OCI-LY1 (cell line): ENCODE measurements at regions not wholly inside any gene's neighbourhood (a gene's known extent, or its start where the extent isn't known, plus 50 kb on each side); places are given as distances from the start of the nearest gene placed in this dataset.

ENCODE experiments used
- H2AFZ ChIP-seq: fragments of 200-600 bp; sonication (generic), shearing (Covaris generic); 2 replicates; pipeline ENCODE4 v1.6.0; 2014; ENCODE audit warnings: antibody characterized with exemption, mild to moderate bottlenecking, low read length
- H3F3A ChIP-seq: fragments of 200-600 bp; sonication (generic), shearing (Covaris generic); 2 replicates; pipeline ENCODE4 v1.6.0; 2014; ENCODE audit warnings: mild to moderate bottlenecking, antibody characterized with exemption, low read length, moderate library complexity; ENCODE audit not compliant: insufficient read depth
- H3K27ac ChIP-seq: fragments of 200-600 bp; sonication (generic); 2 replicates; pipeline ENCODE4 v1.5.1; 2014; ENCODE audit warnings: low read length, mixed run types, mild to moderate bottlenecking, low read depth; ENCODE audit not compliant: poor library complexity, severe bottlenecking
- H3K27me3 ChIP-seq: fragments of 200-600 bp; sonication (generic); 2 replicates; pipeline ENCODE4 v1.6.0; 2014; ENCODE audit warnings: antibody characterized with exemption, mild to moderate bottlenecking, low read length, moderate library complexity; ENCODE audit not compliant: insufficient read depth
- H3K36me3 ChIP-seq: fragments of 200-600 bp; sonication (generic); 2 replicates; pipeline ENCODE4 v1.6.1; 2014; ENCODE audit warnings: mild to moderate bottlenecking, antibody characterized with exemption, low read length, moderate library complexity, mixed read lengths; ENCODE audit not compliant: insufficient read depth
- H3K4me1 ChIP-seq: fragments of 200-600 bp; sonication (generic); 2 replicates; pipeline ENCODE4 v1.5.1; 2014; ENCODE audit warnings: mild to moderate bottlenecking, low read length, moderate library complexity; ENCODE audit not compliant: insufficient read depth, severe bottlenecking
- H3K4me2 ChIP-seq: fragments of 200-600 bp; sonication (generic), shearing (Covaris generic); 2 replicates; pipeline ENCODE4 v1.6.1; 2014; ENCODE audit warnings: low read length
- H3K4me3 ChIP-seq: fragments of 200-600 bp; sonication (generic); 2 replicates; pipeline ENCODE4 v1.5.1; 2014; ENCODE audit warnings: low read length, low read depth, mild to moderate bottlenecking, mixed read lengths; ENCODE audit not compliant: poor library complexity, severe bottlenecking
- H3K79me2 ChIP-seq: fragments of 200-600 bp; shearing (Covaris generic); 2 replicates; pipeline ENCODE4 v1.6.1; 2016; ENCODE audit warnings: mixed run types, low read length, mixed read lengths; ENCODE audit not compliant: insufficient read depth
- H3K9ac ChIP-seq: fragments of 200-600 bp; sonication (generic), shearing (Covaris generic); 2 replicates; pipeline ENCODE4 v1.6.1; 2014; ENCODE audit warnings: mild to moderate bottlenecking, low read length, mixed read lengths
- H3K9me2 ChIP-seq: fragments of 200-600 bp; sonication (generic), shearing (Covaris generic); 2 replicates; pipeline ENCODE4 v1.6.1; 2014; ENCODE audit warnings: low read depth, mild to moderate bottlenecking, low read length, mixed read lengths
- H3K9me3 ChIP-seq: fragments of 200-600 bp; shearing (Covaris generic); 2 replicates; pipeline ENCODE4 v1.6.1; 2014; ENCODE audit warnings: low read length, mixed read lengths
- H4K20me1 ChIP-seq: fragments of 200-600 bp; sonication (generic), shearing (Covaris generic); 2 replicates; pipeline ENCODE4 v1.6.0; 2016; ENCODE audit warnings: mild to moderate bottlenecking, low read length; ENCODE audit not compliant: insufficient read depth
- CTCF ChIP-seq: fragments of 200-600 bp; sonication (generic), shearing (Covaris generic); IDR thresholded peaks from 2 replicates; pipeline ENCODE4 v1.5.1; 2017; ENCODE audit warnings: mild to moderate bottlenecking, antibody characterized with exemption, low read length, moderate library complexity, mixed read lengths
- EZH2 ChIP-seq: fragments of 200-600 bp; sonication (generic), shearing (Covaris generic); IDR thresholded peaks from 2 replicates; pipeline ENCODE4 v1.8.0; 2017; ENCODE audit warnings: borderline replicate concordance, mixed run types, mild to moderate bottlenecking, antibody characterized with exemption, low read length, moderate library complexity, mixed read lengths

GRCh38 chr9:17005056-17005823, 129.6 kb upstream of the CNTLN start:
- Histone ChIP-seq H3K27ac (no peak overlapping the region), H3K9me2 (no peaks in the 10 kb centered on the region), H3K27me3 (no peaks in the 10 kb centered on the region), H3K9ac (no peak overlapping the region), H3K36me3 (no peaks in the 10 kb centered on the region), H3F3A (no peaks in the 10 kb centered on the region), H3K4me2 (no peak overlapping the region), H3K4me1 (no peaks in the 10 kb centered on the region), H3K4me3 (no peak overlapping the region), H4K20me1 (no peaks in the 10 kb centered on the region), H2AFZ (no peak overlapping the region), H3K9me3 (no peaks in the 10 kb centered on the region), H3K79me2 (no peaks in the 10 kb centered on the region)
- no peak for TF ChIP-seq EZH2
- TF ChIP-seq CTCF, result no peak

DNA sequence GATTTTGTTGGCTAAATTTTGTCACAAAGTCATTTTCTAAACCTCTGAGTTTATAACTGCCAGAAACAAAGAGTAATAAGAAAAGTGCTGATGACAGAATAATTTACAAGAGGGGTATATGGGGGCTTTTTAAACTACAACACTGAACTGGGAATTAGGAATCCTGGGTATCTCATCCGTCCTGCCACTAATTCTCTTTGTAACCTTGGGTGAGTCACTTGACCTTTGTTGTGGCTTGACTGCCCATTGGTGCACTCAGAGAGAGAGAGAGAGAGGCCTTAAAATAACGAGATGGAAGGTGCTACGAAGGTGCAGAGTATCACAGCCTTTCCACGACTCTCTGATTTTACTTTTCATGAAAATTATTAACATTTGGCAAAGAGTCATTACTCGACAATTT, 130.3 kb upstream of the CNTLN start:
- Histone ChIP-seq H3K27ac (no peak overlapping the region), H3K9me2 (no peaks in the 10 kb centered on the region), H3K36me3 (no peaks in the 10 kb centered on the region), H3F3A (no peaks in the 10 kb centered on the region), H3K4me1 (no peaks in the 10 kb centered on the region), H3K27me3 (no peaks in the 10 kb centered on the region), H3K4me2 (no peak overlapping the region), H4K20me1 (no peaks in the 10 kb centered on the region), H3K9ac (no peak overlapping the region), H2AFZ (no peak overlapping the region), H3K79me2 (no peaks in the 10 kb centered on the region), H3K4me3 (no peak overlapping the region), H3K9me3 (no peaks in the 10 kb centered on the region)
- TF ChIP-seq CTCF (no peak), EZH2 (no peak)

DNA sequence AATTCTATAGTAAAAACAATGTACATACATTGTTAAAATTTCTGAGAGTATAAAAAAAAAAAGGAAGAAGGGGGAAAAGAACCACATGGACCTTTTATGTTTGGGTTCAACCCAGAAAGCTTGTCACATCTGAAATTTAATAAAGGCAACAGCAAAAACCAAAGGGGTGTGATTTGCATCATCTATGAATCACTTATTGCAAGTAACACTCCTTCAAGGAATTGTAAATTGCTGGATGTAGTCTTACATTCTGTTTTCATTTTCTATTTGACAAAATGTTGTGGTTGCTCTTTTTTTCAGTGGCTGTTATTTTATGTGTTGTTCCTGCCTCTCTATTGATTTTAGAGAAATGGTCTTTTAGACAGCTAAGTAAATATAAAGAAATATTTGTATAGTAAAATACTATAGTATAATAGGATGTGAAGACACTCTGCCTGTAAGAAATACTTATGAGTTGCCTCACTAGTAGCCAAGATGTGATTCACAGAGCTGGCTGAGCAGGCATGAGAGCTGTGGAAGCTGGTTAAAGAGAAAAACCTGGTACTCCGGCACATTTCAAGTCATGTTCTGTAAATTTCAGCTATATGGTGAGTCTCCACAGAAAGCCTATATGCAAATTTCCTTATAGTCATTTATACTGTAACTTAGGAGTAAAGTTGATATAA, 131.1 kb upstream of the CNTLN start:
- H3K9me3 ChIP-seq, result no peaks in the 10 kb centered on the region
- no peaks in the 10 kb centered on the region for H3F3A ChIP-seq
- H3K27me3 ChIP-seq, result no peaks in the 10 kb centered on the region
- no peaks in the 10 kb centered on the region for H3K79me2 ChIP-seq
- no peaks in the 10 kb centered on the region for H3K4me1 ChIP-seq
- H3K27ac ChIP-seq, result no peak overlapping the region
- H3K9ac ChIP-seq, result no peak overlapping the region
- H3K36me3 ChIP-seq, result no peaks in the 10 kb centered on the region
- H4K20me1 ChIP-seq, result no peaks in the 10 kb centered on the region
- no peak overlapping the region for H3K4me3 ChIP-seq
- H2AFZ ChIP-seq, result no peak overlapping the region
- TF ChIP-seq EZH2, result no peak
- TF ChIP-seq CTCF, result no peak
- no peaks in the 10 kb centered on the region for H3K9me2 ChIP-seq
- no peak overlapping the region for H3K4me2 ChIP-seq
